GM23338 (cell line): ENCODE measurements at regions not wholly inside any gene's neighbourhood (a gene's known extent, or its start where the extent isn't known, plus 50 kb on each side); places are given as distances from the start of the nearest gene placed in this dataset.

Experiments
- ATAC-seq: fragments of 200-7000 bp; cut with Tn5 transposase; 3 replicates; pipeline ENCODE4 v1.9.1; 2020
- DNase-seq: peaks from one replicate; pipeline ENCODE4 v3.0.0-alpha.2; 2015; ENCODE audit warnings: low spot score
- H2AFZ ChIP-seq: fragments of 200-600 bp; sonication (generic); 2 replicates; pipeline ENCODE4 v1.8.0; 2016; ENCODE audit warnings: antibody characterized with exemption, mild to moderate bottlenecking, moderate library complexity
- H3F3A ChIP-seq: fragments of 200-600 bp; sonication (generic); replicated peaks from 2 replicates; pipeline ENCODE4 v1.8.0; 2017; ENCODE audit warnings: antibody characterized with exemption, mixed run types, low read depth
- H3K27ac ChIP-seq: fragments of 200-600 bp; sonication (generic); 2 replicates; pipeline ENCODE4 v1.6.1; 2016; ENCODE audit warnings: low read depth
- H3K27me3 ChIP-seq: fragments of 200-600 bp; sonication (generic); 2 replicates; pipeline ENCODE4 v1.8.0; 2016; ENCODE audit warnings: mild to moderate bottlenecking, mixed run types, moderate library complexity; ENCODE audit not compliant: insufficient read depth
- H3K36me3 ChIP-seq: fragments of 200-600 bp; sonication (generic); 2 replicates; pipeline ENCODE4 v1.8.0; 2016; ENCODE audit warnings: mild to moderate bottlenecking; ENCODE audit not compliant: insufficient read depth
- H3K4me1 ChIP-seq: fragments of 200-600 bp; sonication (generic); 2 replicates; pipeline ENCODE4 v1.8.0; 2016; ENCODE audit warnings: mild to moderate bottlenecking, moderate library complexity; ENCODE audit not compliant: insufficient read depth
- H3K4me2 ChIP-seq: fragments of 200-600 bp; sonication (generic); 2 replicates; pipeline ENCODE4 v1.7.1; 2017; ENCODE audit warnings: mixed run types
- H3K4me3 ChIP-seq: fragments of 200-600 bp; sonication (generic); 2 replicates; pipeline ENCODE4 v1.6.1; 2016; ENCODE audit warnings: mixed run types
- H3K79me2 ChIP-seq: fragments of 200-600 bp; sonication (generic); replicated peaks from 2 replicates; pipeline ENCODE4 v1.8.0; 2017; ENCODE audit warnings: mild to moderate bottlenecking; ENCODE audit not compliant: insufficient read depth
- H3K9me2 ChIP-seq: fragments of 200-600 bp; sonication (generic); 2 replicates; pipeline ENCODE4 v1.8.0; 2017; ENCODE audit not compliant: insufficient read depth
- H4K20me1 ChIP-seq: fragments of 200-600 bp; sonication (generic); replicated peaks from 2 replicates; pipeline ENCODE4 v1.8.0; 2017; ENCODE audit warnings: mild to moderate bottlenecking; ENCODE audit not compliant: insufficient read depth
- H3K27ac Mint-ChIP-seq: 2 replicates; pipeline ENCODE4 v1.8.0; 2020; ENCODE audit warnings: inconsistent platforms, mild to moderate bottlenecking, moderate library complexity, mixed read lengths
- H3K27me3 Mint-ChIP-seq: 3 replicates; pipeline ENCODE4 v1.8.0; 2022; ENCODE audit warnings: low read depth, mild to moderate bottlenecking, moderate library complexity, mixed read lengths, inconsistent platforms; ENCODE audit not compliant: insufficient read depth, poor library complexity
- H3K36me3 Mint-ChIP-seq: 3 replicates; pipeline ENCODE4 v1.8.0; 2021; ENCODE audit warnings: low read depth, mild to moderate bottlenecking, inconsistent platforms, moderate library complexity, mixed read lengths
- H3K4me1 Mint-ChIP-seq: 3 replicates; pipeline ENCODE4 v1.8.0; 2020; ENCODE audit warnings: mild to moderate bottlenecking, inconsistent platforms, mixed read lengths
- H3K4me3 Mint-ChIP-seq: 3 replicates; pipeline ENCODE4 v1.8.0; 2021; ENCODE audit warnings: moderate library complexity, mild to moderate bottlenecking, inconsistent platforms, mixed read lengths
- H3K9me3 Mint-ChIP-seq: 3 replicates; pipeline ENCODE4 v1.8.0; 2020; ENCODE audit warnings: moderate library complexity, mild to moderate bottlenecking, inconsistent platforms, mixed read lengths
- CREB1 ChIP-seq: fragments of 250-450 bp; sonication (Bioruptor Pico); IDR thresholded peaks from 2 replicates; pipeline ENCODE4 v1.5.0; 2020; ENCODE audit warnings: low read depth, mild to moderate bottlenecking, moderate library complexity
- EZH2 ChIP-seq: fragments of 200-600 bp; sonication (generic); IDR thresholded peaks from one replicate; pipeline ENCODE4 v1.8.0; 2017; ENCODE audit warnings: antibody characterized with exemption, mild to moderate bottlenecking, low read depth; ENCODE audit not compliant: unreplicated experiment
- EZH2phosphoT487 ChIP-seq: fragments of 200-600 bp; sonication (generic); IDR thresholded peaks from one replicate; pipeline ENCODE4 v1.8.1; 2018; ENCODE audit warnings: antibody characterized with exemption; ENCODE audit not compliant: unreplicated experiment
- JUNB ChIP-seq: IDR thresholded peaks from one replicate; pipeline ENCODE4 v1.6.1; 2016; ENCODE audit warnings: antibody characterized with exemption; ENCODE audit not compliant: unreplicated experiment
- NANOG ChIP-seq: IDR thresholded peaks from 2 replicates; pipeline ENCODE4 v1.6.1; 2016; ENCODE audit warnings: antibody characterized with exemption, borderline replicate concordance
- POLR2AphosphoS5 ChIP-seq: IDR thresholded peaks from 2 replicates; pipeline ENCODE4 v1.6.1; 2016; ENCODE audit warnings: antibody characterized with exemption, low read depth
- REST ChIP-seq: IDR thresholded peaks from one replicate; pipeline ENCODE4 v1.6.1; 2018; ENCODE audit warnings: antibody characterized with exemption; ENCODE audit not compliant: unreplicated experiment
- STAT1 ChIP-seq: IDR thresholded peaks from one replicate; pipeline ENCODE4 v1.6.1; 2016; ENCODE audit warnings: antibody characterized with exemption; ENCODE audit not compliant: unreplicated experiment
- ZNF114 ChIP-seq: fragments of 250-450 bp; sonication (Bioruptor Pico); IDR thresholded peaks from 2 replicates; pipeline ENCODE4 v1.5.0; 2020; ENCODE audit warnings: mild to moderate bottlenecking, moderate library complexity
- ZNF331 ChIP-seq: fragments of 250-450 bp; sonication (Bioruptor Pico); IDR thresholded peaks from 2 replicates; pipeline ENCODE4 v1.5.0; 2020; ENCODE audit warnings: low read depth, mild to moderate bottlenecking, moderate library complexity
- TF ChIP-seq, protein P1 (sequence below): IDR thresholded peaks from 2 replicates; pipeline ENCODE4 v1.6.1; 2016; ENCODE audit warnings: antibody characterized with exemption

DNA sequence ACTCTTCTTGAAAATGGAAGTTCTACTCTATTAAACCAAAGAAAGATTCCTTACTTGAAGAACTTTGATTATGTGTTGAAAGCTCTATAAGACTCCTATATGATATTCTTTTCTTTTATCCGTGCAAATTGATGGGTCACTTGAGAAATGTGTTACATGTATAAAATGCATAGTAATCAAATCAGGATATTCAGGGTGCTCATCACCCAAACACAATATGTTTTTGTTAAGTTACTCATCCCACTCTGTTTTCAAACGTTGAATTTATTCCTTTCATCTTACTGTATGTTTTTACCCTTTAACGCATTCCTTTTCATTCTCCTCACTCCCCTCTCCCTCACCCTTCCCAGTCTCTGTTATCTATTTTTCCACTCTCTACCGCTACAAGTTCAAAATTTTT lies 305.5 kb upstream of the KYNU start:
- Mint-ChIP-seq H3K4me3 (no peak overlapping the region), H3K9me3 (no peaks in the 10 kb centered on the region), H3K27ac (no peak overlapping the region), H3K27me3 (no peaks in the 10 kb centered on the region), H3K36me3 (no peaks in the 10 kb centered on the region), H3K4me1 (peaks cover 9% of the 10 kb centered on the region)
- Histone ChIP-seq H3K4me2 (no peak overlapping the region), H3F3A (no peaks in the 10 kb centered on the region), H3K36me3 (no peaks in the 10 kb centered on the region), H3K4me1 (peaks cover 10% of the 10 kb centered on the region), H2AFZ (peak overlapping the region; percentile 61; the same call in 1 of the 2 replicates), H3K27ac (no peak overlapping the region), H3K4me3 (no peak overlapping the region), H3K9me2 (no peaks in the 10 kb centered on the region), H3K79me2 (no peaks in the 10 kb centered on the region), H4K20me1 (no peaks in the 10 kb centered on the region), H3K27me3 (no peaks in the 10 kb centered on the region)
- ATAC-seq (no peak), DNase-seq (no peak)
- no peak for TF ChIP-seq EZH2
- TF ChIP-seq CREB1 (CRISPR knock-in tag), result no peak
- no peak for TF ChIP-seq NANOG
- TF ChIP-seq, protein P1, sequence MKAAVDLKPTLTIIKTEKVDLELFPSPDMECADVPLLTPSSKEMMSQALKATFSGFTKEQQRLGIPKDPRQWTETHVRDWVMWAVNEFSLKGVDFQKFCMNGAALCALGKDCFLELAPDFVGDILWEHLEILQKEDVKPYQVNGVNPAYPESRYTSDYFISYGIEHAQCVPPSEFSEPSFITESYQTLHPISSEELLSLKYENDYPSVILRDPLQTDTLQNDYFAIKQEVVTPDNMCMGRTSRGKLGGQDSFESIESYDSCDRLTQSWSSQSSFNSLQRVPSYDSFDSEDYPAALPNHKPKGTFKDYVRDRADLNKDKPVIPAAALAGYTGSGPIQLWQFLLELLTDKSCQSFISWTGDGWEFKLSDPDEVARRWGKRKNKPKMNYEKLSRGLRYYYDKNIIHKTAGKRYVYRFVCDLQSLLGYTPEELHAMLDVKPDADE, result no peak
- TF ChIP-seq EZH2phosphoT487, result no peak
- no peak for TF ChIP-seq STAT1
- TF ChIP-seq REST, result no peak
- TF ChIP-seq POLR2AphosphoS5, result no peak
- no peak for TF ChIP-seq ZNF331 (CRISPR knock-in tag)
- no peak for TF ChIP-seq JUNB

DNA sequence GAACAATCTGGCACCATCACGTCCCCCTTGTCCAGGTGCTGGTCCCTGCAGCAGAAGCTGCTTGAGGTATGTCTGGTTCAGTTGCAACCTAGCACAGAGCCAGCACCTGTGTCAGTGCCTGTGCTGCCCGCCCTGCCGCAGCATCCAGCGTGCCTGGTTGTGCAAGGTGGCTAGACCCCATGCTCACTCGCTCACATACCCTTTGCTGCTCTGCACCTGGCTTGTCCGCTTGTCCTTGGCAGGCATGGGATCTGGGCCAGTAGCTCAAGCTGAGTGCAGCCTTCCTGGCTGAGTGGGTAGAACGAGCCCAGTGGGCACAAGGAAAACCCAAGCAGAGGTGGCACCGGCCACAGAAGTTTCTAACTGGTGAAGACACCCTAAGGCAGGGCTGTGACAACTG lies 314.6 kb upstream of the KYNU start:
- H3K4me1 Mint-ChIP-seq, result no peaks in the 10 kb centered on the region
- H3K79me2 ChIP-seq, result no peaks in the 10 kb centered on the region
- no peak overlapping the region for H3K4me3 ChIP-seq
- H3K4me1 ChIP-seq, result no peaks in the 10 kb centered on the region
- H2AFZ ChIP-seq, result no peak overlapping the region
- H3K4me3 Mint-ChIP-seq, result no peak overlapping the region
- H4K20me1 ChIP-seq, result no peaks in the 10 kb centered on the region
- H3K27ac Mint-ChIP-seq, result no peak overlapping the region
- ATAC-seq (no peak), DNase-seq (no peak)
- H3K9me3 Mint-ChIP-seq, result peaks cover 5% of the 10 kb centered on the region; the same call in 2 of the 3 replicates
- H3K27me3 ChIP-seq, result no peaks in the 10 kb centered on the region
- no peaks in the 10 kb centered on the region for H3K9me2 ChIP-seq
- H3F3A ChIP-seq, result no peaks in the 10 kb centered on the region
- H3K36me3 Mint-ChIP-seq, result no peaks in the 10 kb centered on the region; the same call in 2 of the 3 replicates
- H3K27ac ChIP-seq, result no peak overlapping the region
- H3K36me3 ChIP-seq, result no peaks in the 10 kb centered on the region
- no peak overlapping the region for H3K4me2 ChIP-seq
- H3K27me3 Mint-ChIP-seq, result peaks cover 1% of the 10 kb centered on the region
- no peak for TF ChIP-seq ZNF114 (CRISPR knock-in tag)
- TF ChIP-seq, protein P1, result no peak
- no peak for TF ChIP-seq EZH2
- no peak for TF ChIP-seq NANOG
